ENCODE measurements at regions not wholly inside any gene's neighbourhood (a gene's known extent, or its start where the extent isn't known, plus 50 kb on each side); places are given as distances from the start of the nearest gene placed in this dataset.

DNA sequence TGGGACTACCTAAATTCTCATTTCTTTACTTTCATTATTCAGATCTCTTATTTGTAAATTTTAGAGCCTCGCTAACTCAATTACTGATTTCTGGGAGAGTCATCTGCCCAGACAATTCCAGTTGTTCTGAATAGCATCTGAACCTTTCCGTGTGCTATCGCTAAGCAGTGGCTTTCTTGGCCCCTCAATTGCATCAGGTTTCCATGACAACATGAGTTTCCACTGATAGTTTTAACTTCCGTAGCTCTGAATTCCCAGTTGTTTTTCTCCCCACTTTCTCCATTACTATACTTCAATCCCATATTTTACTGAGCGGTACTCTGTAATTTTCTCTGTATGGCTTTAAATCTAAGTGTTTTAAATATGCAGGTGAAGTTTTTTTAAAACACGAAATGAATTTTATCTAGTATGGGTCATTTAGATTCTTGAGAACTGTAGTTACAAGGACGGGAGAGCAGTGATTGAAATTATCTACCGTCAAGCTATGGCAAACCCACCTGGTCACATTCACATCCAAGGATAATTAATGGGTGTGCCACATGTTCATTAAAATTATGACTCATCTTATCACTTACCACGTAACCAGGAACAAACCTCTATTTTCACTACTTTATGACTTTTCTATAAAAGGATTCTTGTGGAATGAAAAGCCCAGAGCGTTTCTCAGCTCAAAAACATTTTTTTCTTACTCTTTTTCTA lies 223.5 kb upstream of the PCSK5 start:
- TF ChIP-seq, protein P1, sequence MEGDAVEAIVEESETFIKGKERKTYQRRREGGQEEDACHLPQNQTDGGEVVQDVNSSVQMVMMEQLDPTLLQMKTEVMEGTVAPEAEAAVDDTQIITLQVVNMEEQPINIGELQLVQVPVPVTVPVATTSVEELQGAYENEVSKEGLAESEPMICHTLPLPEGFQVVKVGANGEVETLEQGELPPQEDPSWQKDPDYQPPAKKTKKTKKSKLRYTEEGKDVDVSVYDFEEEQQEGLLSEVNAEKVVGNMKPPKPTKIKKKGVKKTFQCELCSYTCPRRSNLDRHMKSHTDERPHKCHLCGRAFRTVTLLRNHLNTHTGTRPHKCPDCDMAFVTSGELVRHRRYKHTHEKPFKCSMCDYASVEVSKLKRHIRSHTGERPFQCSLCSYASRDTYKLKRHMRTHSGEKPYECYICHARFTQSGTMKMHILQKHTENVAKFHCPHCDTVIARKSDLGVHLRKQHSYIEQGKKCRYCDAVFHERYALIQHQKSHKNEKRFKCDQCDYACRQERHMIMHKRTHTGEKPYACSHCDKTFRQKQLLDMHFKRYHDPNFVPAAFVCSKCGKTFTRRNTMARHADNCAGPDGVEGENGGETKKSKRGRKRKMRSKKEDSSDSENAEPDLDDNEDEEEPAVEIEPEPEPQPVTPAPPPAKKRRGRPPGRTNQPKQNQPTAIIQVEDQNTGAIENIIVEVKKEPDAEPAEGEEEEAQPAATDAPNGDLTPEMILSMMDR (conservative IDR thresholded peaks at IDR 0.05; ENCODE audit: low read depth in 2 of 2) = no peak
- TF ChIP-seq EZH2phosphoT487 (IDR thresholded peaks at IDR 0.05; ENCODE audit: unreplicated experiment) = no peak
- TF ChIP-seq POLR2AphosphoS5 (IDR thresholded peaks at IDR 0.05; ENCODE audit: low read depth) = no peak
- TF ChIP-seq ZNF114 (CRISPR knock-in tag; IDR thresholded peaks at IDR 0.05) = no peak
- no peak for TF ChIP-seq EZH2 (IDR thresholded peaks at IDR 0.05; ENCODE audit: low read depth, unreplicated experiment)
